K562 (cell line): ENCODE measurements at regions not wholly inside any gene's neighbourhood (a gene's known extent, or its start where the extent isn't known, plus 50 kb on each side); places are given as distances from the start of the nearest gene placed in this dataset.

Experiments
- ATAC-seq: fragments of 200-7000 bp; cut with Tn5 transposase; 3 replicates; pipeline ENCODE4 v1.9.1; 2020; ENCODE audit warnings: moderate library complexity
- BruUV-seq: library from RNA; stranded (reverse); fragments of 400-500 nt; replicated peaks from 2 replicates; lab custom pipeline; 2021; lab: Mats Ljungman, UMichigan
- CTCF ChIA-PET: fragments of 300-600 bp; formaldehyde crosslinking; extraction: SDS; loops from one replicate; lab custom pipeline; 2021; ENCODE audit warnings: low intra/inter-chr PET ratio; lab: Yijun Ruan, JAX
- POLR2A ChIA-PET: fragments of 300-600, 350-650 bp; sonication (Branson Sonifier 250); formaldehyde crosslinking; extraction: SDS; loops from one replicate; lab custom pipeline; 2021; ENCODE audit warnings: antibody characterized with exemption, inconsistent platforms; lab: Yijun Ruan, JAX
- DNase-seq, 4 experiments: peaks; one replicate each; pipeline versions ENCODE4 v3.0.0 to v3.0.0-alpha.2; 2011 to 2018; ENCODE audit warnings: low spot score in 3 of 4, mixed read lengths in 3 of 4; ENCODE audit errors: extremely low read depth in 1 of 4
- FAIRE-seq: peaks from 2 replicates; lab custom pipeline; 2011; peaks lifted over from hg19 to GRCh38; lab: Jason Lieb, UNC
- H2AFZ ChIP-seq: 2 replicates; pipeline ENCODE4 v1.6.0; 2011; ENCODE audit warnings: low read depth, low read length, control low read depth, inconsistent platforms
- H3K27ac ChIP-seq: fragments of 200-600 bp; 3 replicates; pipeline ENCODE4 v1.8.0; 2011; ENCODE audit warnings: low read depth, mild to moderate bottlenecking, control low read depth, inconsistent platforms, low read length, moderate library complexity, mixed read lengths; ENCODE audit errors: extremely low read depth
- H3K27me3 ChIP-seq, 2 experiments: fragments of 300-600 bp in 1 of 2; 2 replicates in 1 of 2; 3 replicates in 1 of 2; pipeline versions ENCODE4 v1.6.0 to v1.8.0; 2011; ENCODE audit warnings: inconsistent platforms in 2 of 2, low read length in 2 of 2, mild to moderate bottlenecking in 1 of 2, mixed read lengths in 1 of 2, moderate library complexity in 1 of 2; ENCODE audit not compliant: control insufficient read depth in 2 of 2, insufficient read depth in 2 of 2
- H3K36me3 ChIP-seq: fragments of 300-600 bp; 3 replicates; pipeline ENCODE4 v1.8.0; 2011; ENCODE audit warnings: mild to moderate bottlenecking, low read length, inconsistent platforms; ENCODE audit not compliant: control insufficient read depth, insufficient read depth
- H3K4me1 ChIP-seq, 2 experiments: fragments of 200-600 bp in 1 of 2; replicated peaks in 1 of 2; 2 replicates in 1 of 2; 3 replicates in 1 of 2; pipeline versions ENCODE4 v1.5.1 to v1.8.0; 2011; ENCODE audit warnings: inconsistent platforms in 2 of 2, low read length in 2 of 2, mild to moderate bottlenecking in 1 of 2, mixed read lengths in 1 of 2, moderate library complexity in 1 of 2; ENCODE audit not compliant: control insufficient read depth in 2 of 2, insufficient read depth in 2 of 2
- H3K4me2 ChIP-seq: 2 replicates; pipeline ENCODE4 v1.6.1; 2011; ENCODE audit warnings: low read length, control low read depth, inconsistent platforms, mixed read lengths; ENCODE audit not compliant: insufficient read depth
- H3K4me3 ChIP-seq: fragments of 200-600 bp; sonication (generic), shearing (Covaris generic); 2 replicates; pipeline ENCODE4 v1.5.1; 2016; ENCODE audit warnings: control low read depth, inconsistent platforms
- H3K79me2 ChIP-seq: fragments of 200-600 bp; 3 replicates; pipeline ENCODE4 v1.8.0; 2011; ENCODE audit warnings: low read length, inconsistent platforms; ENCODE audit not compliant: control insufficient read depth, insufficient read depth
- H3K9ac ChIP-seq, 2 experiments: 2 replicates each; pipeline versions ENCODE4 v1.6.0 to v1.6.1; 2011; ENCODE audit warnings: low read depth in 2 of 2, low read length in 2 of 2, control low read depth in 1 of 2, inconsistent platforms in 1 of 2, mild to moderate bottlenecking in 1 of 2, mixed read lengths in 1 of 2; ENCODE audit not compliant: insufficient read depth in 1 of 2
- H3K9me1 ChIP-seq: one replicate; pipeline ENCODE4 v1.6.0; 2011; ENCODE audit warnings: inconsistent platforms, mild to moderate bottlenecking, low read length, moderate library complexity; ENCODE audit not compliant: control insufficient read depth, insufficient read depth
- H3K9me3 ChIP-seq: replicated peaks from 2 replicates; pipeline ENCODE4 v1.5.1; 2011; ENCODE audit warnings: low read depth, low read length, inconsistent platforms; ENCODE audit not compliant: control insufficient read depth, insufficient read depth
- H4K20me1 ChIP-seq: replicated peaks from 2 replicates; pipeline ENCODE4 v1.6.1; 2011; ENCODE audit warnings: low read length, inconsistent platforms, mixed read lengths; ENCODE audit not compliant: control insufficient read depth, insufficient read depth
- ATF4 ChIP-seq: fragments of 450-650 bp; formaldehyde crosslinking; IDR thresholded peaks from 2 replicates; pipeline ENCODE4 v1.4.0; 2022; ENCODE audit warnings: mild to moderate bottlenecking, moderate library complexity
- C11orf30 ChIP-seq: fragments of 450-650 bp; IDR thresholded peaks from 2 replicates; pipeline ENCODE4 v1.6.1; 2016; ENCODE audit warnings: low read depth, mild to moderate bottlenecking
- CBX2 ChIP-seq: fragments of 200-600 bp; sonication (generic); IDR thresholded peaks from one replicate; pipeline ENCODE4 v1.6.1; 2012; ENCODE audit warnings: mild to moderate bottlenecking, low read length, inconsistent platforms; ENCODE audit not compliant: insufficient read depth, poor library complexity, severe bottlenecking
- FOXA1 ChIP-seq: fragments of 450-650 bp; IDR thresholded peaks from 2 replicates; pipeline ENCODE4 v1.6.1; 2016; ENCODE audit warnings: mild to moderate bottlenecking, borderline replicate concordance
- KAT7 ChIP-seq: sonication (generic); formaldehyde crosslinking; IDR thresholded peaks from 2 replicates; pipeline ENCODE4 v1.8.0; 2022; ENCODE audit warnings: missing genetic modification reagents, mild to moderate bottlenecking, borderline replicate concordance
- MLLT1 ChIP-seq, 2 experiments: fragments of 450-650 bp; IDR thresholded peaks; 2 replicates each; pipeline ENCODE4 v1.6.1; 2016
- ZBTB33 ChIP-seq: sonication (generic); formaldehyde crosslinking; IDR thresholded peaks from 2 replicates; pipeline ENCODE4 v1.8.1; 2023; ENCODE audit warnings: mild to moderate bottlenecking, missing genetic modification reagents
- ZFPM2 ChIP-seq: fragments of 250-450 bp; sonication (Bioruptor Pico); IDR thresholded peaks from 2 replicates; pipeline ENCODE4 v1.5.1; 2022; ENCODE audit warnings: mild to moderate bottlenecking
- ZKSCAN8 ChIP-seq: fragments of 200-800 bp; sonication (Bioruptor generic); IDR thresholded peaks from 2 replicates; pipeline ENCODE4 v1.6.1; 2016; ENCODE audit warnings: missing genetic modification characterization, missing compliant biosample characterization
- ZMIZ1 ChIP-seq, 2 experiments: fragments of 150-350 bp in 1 of 2; IDR thresholded peaks; 2 replicates each; pipeline ENCODE4 v1.6.1; 2012 to 2016; ENCODE audit warnings: low read depth in 2 of 2, low read length in 2 of 2, mild to moderate bottlenecking in 1 of 2, moderate library complexity in 1 of 2
- ZNF217 ChIP-seq: sonication (generic); formaldehyde crosslinking; IDR thresholded peaks from 2 replicates; pipeline ENCODE4 v1.8.0; 2022; ENCODE audit warnings: mild to moderate bottlenecking, missing genetic modification reagents
- WGBS: fragments of 100-300 bp; shearing (Covaris generic); methylation state at CpG from one replicate; pipeline ENCODE4 v1.1.6; 2016; ENCODE audit warnings: low coverage, mixed read lengths; ENCODE audit not compliant: insufficient coverage; ENCODE audit errors: missing lambda C conversion rate; 5-methylcytosine and 5-hydroxymethylcytosine counted together
- in situ Hi-C: fragments of 300-500 bp; cut with MboI; formaldehyde crosslinking; loops from 4 replicates; pipeline ENCODE4 v1.15.0; 2018; ENCODE audit warnings: inconsistent platforms, mixed read lengths
- intact Hi-C: fragments of 100-400 bp; cut with micrococcal nuclease; formaldehyde crosslinking; loops from 2 replicates; pipeline ENCODE4 v1.14.2; 2022

- Histone ChIP-seq H3K4me1 (no peaks in the 10 kb centered on the region; a peak in 1 of 5 replicates), H3K9me3 (no peaks in the 10 kb centered on the region), H3K36me3 (no peaks in the 10 kb centered on the region), H2AFZ (no peak overlapping the region), H3K9ac (no peak overlapping the region), H3K9me1 (no peaks in the 10 kb centered on the region), H4K20me1 (no peaks in the 10 kb centered on the region), H3K79me2 (no peaks in the 10 kb centered on the region), H3K4me2 (no peak overlapping the region), H3K27ac (no peak overlapping the region), H3K27me3 (peaks cover 0 to 9% of the 10 kb centered on the region in 2 experiments; a peak in 3 of 5 replicates), H3K4me3 (no peak overlapping the region)
- DNase-seq (no peak), ATAC-seq (no peak), FAIRE-seq (no peak)
- ChIA-PET POLR2A (no interaction called here), CTCF (no interaction called here)
- WGBS, result 4% methylated on average over 5 of the region's 10 CpGs
- no TSS peak for BruUV-seq
- TF ChIP-seq ZKSCAN8 (CRISPR knock-in tag) (no peak), KAT7 (no peak), ATF4 (CRISPR knock-in tag) (no peak), CBX2 (no peak), MLLT1 (IDR thresholded peaks at IDR 0.05) (no peak), C11orf30 (no peak), FOXA1 (no peak), ZMIZ1 (IDR thresholded peaks at IDR 0.05; ENCODE audit: low read depth in 2 of 2, low read length in 2 of 2) (no peak), ZFPM2 (CRISPR knock-in tag) (no peak), ZNF217 (CRISPR knock-in tag) (no peak), ZBTB33 (CRISPR knock-in tag) (no peak)
- intact Hi-C loops, result no loop called here
- in situ Hi-C loops, result no loop called here
Measured at GRCh38 chr14:94995551-94995950, 161.8 kb downstream of the DICER1 start.
